H7 (cell line): ENCODE measurements at regions not wholly inside any gene's neighbourhood (a gene's known extent, or its start where the extent isn't known, plus 50 kb on each side); places are given as distances from the start of the nearest gene placed in this dataset.

ENCODE experiments used
- DNase-seq: peaks from one replicate; pipeline ENCODE4 v3.0.0; 2012
- H3K27me3 ChIP-seq: 2 replicates; pipeline ENCODE4 v1.6.0; 2011; ENCODE audit warnings: mild to moderate bottlenecking, low read length; ENCODE audit not compliant: control insufficient read depth, insufficient read depth
- H3K36me3 ChIP-seq: replicated peaks from 2 replicates; pipeline ENCODE4 v1.5.1; 2011; ENCODE audit warnings: low read length; ENCODE audit not compliant: control insufficient read depth, insufficient read depth
- H3K4me3 ChIP-seq: 2 replicates; pipeline ENCODE4 v1.5.1; 2011; ENCODE audit warnings: low read depth, mild to moderate bottlenecking, control low read depth, low read length, moderate library complexity; ENCODE audit not compliant: insufficient read depth

GRCh38 chr13:64054321-64054720 lies 2638.7 kb upstream of the PCDH20 start:
- no peak for DNase-seq
- H3K36me3 ChIP-seq, result no peaks in the 10 kb centered on the region
- no peaks in the 10 kb centered on the region for H3K27me3 ChIP-seq
- H3K4me3 ChIP-seq, result no peak overlapping the region

GRCh38 chr13:64052521-64052920 lies 2636.9 kb upstream of the PCDH20 start:
- Histone ChIP-seq H3K4me3 (no peak overlapping the region), H3K27me3 (no peaks in the 10 kb centered on the region), H3K36me3 (no peaks in the 10 kb centered on the region)
- DNase-seq, result no peak

- no peaks in the 10 kb centered on the region for H3K27me3 ChIP-seq
- H3K36me3 ChIP-seq, result no peaks in the 10 kb centered on the region
- no peak for DNase-seq
- H3K4me3 ChIP-seq, result no peak overlapping the region
These were observed 2635.6 kb upstream of the PCDH20 start for GRCh38 chr13:64051278-64051677.

- no peak overlapping the region for H3K4me3 ChIP-seq
- H3K36me3 ChIP-seq, result no peaks in the 10 kb centered on the region
- no peak for DNase-seq
- H3K27me3 ChIP-seq, result no peaks in the 10 kb centered on the region
These were observed 2625.6 kb upstream of the PCDH20 start for GRCh38 chr13:64041296-64041695.

DNA sequence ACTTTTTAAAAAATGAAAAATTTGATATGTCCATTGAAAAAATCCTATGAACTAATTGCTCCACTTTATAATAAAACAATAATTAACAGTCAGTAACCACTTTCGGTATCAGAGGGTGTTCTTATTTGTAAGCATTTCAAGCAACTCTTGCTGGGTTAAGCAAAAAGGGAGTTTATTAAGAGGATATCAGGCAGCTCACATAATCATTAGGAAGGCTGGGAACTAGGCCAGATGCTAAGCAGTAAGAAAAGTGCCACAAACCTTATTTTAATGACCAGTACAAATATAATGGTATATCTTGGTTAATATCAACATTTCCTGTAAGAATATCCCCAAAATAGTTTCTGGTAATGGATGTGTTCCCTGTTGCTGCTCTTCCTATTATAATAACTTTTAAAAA lies 2618.3 kb upstream of the PCDH20 start:
- no peak overlapping the region for H3K4me3 ChIP-seq
- no peak for DNase-seq
- no peaks in the 10 kb centered on the region for H3K36me3 ChIP-seq
- no peaks in the 10 kb centered on the region for H3K27me3 ChIP-seq

- no peak for DNase-seq
- Histone ChIP-seq H3K36me3 (no peaks in the 10 kb centered on the region), H3K27me3 (no peaks in the 10 kb centered on the region), H3K4me3 (no peak overlapping the region)
These were observed 2613.9 kb upstream of the PCDH20 start for GRCh38 chr13:64029343-64030093.

DNA sequence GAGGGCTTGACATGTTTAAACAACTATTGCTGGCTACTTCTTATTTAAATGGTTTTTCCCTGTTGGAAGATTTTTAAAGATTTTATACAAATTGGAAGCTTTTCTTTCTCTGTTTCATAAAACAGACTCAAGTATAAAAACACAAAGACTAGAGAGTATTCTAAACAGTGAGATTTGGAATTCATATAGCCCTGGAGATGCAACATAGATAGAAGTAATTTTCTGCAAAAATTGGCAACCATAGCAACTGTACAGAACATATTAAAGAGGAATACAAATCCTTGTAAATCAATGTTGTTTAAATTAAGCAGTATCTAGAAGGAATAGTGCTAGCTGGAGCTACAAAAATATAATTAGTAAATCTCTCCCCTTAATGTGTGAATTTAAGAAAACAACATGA lies 2612.9 kb upstream of the PCDH20 start:
- Histone ChIP-seq H3K27me3 (no peaks in the 10 kb centered on the region), H3K4me3 (no peak overlapping the region), H3K36me3 (no peaks in the 10 kb centered on the region)
- DNase-seq, result no peak

GRCh38 chr13:64020126-64020525 lies 2604.5 kb upstream of the PCDH20 start:
- H3K27me3 ChIP-seq, result no peaks in the 10 kb centered on the region
- DNase-seq, result no peak
- H3K36me3 ChIP-seq, result no peaks in the 10 kb centered on the region
- no peak overlapping the region for H3K4me3 ChIP-seq

DNA sequence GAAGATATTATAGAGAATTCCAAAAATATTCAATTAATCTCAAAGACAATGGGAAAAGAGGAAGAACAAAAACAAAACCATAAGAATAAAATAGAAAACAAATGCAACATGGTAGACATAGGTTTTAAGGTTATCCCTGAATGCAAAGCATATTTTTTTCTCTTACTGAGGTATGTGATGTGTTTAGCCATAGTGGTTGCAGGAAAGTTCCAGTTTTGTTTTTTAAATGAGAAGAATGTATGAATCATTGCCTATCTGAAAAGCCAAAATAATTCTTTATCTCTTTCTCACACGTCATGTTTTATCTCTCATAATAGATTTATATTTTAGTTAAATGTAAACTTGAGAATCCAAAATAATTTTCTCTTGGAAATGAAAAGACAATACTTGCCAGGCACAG lies 2591.7 kb upstream of the PCDH20 start:
- no peaks in the 10 kb centered on the region for H3K36me3 ChIP-seq
- H3K4me3 ChIP-seq, result no peak overlapping the region
- no peak for DNase-seq
- H3K27me3 ChIP-seq, result no peaks in the 10 kb centered on the region

- H3K4me3 ChIP-seq, result no peak overlapping the region
- H3K27me3 ChIP-seq, result no peaks in the 10 kb centered on the region
- DNase-seq, result no peak
- no peaks in the 10 kb centered on the region for H3K36me3 ChIP-seq
These were observed 2584.7 kb upstream of the PCDH20 start for GRCh38 chr13:64000321-64000720.

DNA sequence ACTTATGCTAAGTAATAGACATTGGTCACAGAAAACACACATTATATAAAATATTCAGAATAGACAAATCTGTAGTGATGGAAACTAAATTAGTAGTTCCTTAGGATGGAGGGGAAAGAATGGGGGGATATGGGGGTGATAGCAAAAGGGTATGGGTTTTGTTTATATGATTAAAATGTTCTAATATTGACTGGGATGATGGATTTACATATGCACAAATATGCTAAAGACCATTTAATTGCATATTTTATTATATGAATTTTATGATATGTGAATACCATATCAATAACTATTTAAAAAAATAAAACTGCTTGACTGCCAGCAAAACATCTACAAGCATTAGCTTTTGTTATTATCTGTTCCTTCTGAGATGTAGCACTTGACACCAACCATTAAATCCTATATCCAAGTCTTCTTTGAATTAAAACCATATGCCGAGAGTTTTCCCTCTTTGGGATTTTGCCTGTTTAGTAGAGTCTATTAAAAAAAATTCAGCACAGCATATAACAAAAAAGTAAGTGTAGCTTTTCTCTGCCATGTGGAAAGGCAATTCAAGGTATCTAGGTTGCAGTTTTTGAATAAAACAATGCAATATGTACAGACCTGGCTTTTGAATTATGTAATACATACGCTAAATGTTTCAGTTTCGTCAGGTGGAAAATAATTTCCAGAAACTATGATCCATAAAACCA lies 2584.1 kb upstream of the PCDH20 start:
- no peak overlapping the region for H3K4me3 ChIP-seq
- H3K27me3 ChIP-seq, result no peaks in the 10 kb centered on the region
- no peak for DNase-seq
- no peaks in the 10 kb centered on the region for H3K36me3 ChIP-seq

DNA sequence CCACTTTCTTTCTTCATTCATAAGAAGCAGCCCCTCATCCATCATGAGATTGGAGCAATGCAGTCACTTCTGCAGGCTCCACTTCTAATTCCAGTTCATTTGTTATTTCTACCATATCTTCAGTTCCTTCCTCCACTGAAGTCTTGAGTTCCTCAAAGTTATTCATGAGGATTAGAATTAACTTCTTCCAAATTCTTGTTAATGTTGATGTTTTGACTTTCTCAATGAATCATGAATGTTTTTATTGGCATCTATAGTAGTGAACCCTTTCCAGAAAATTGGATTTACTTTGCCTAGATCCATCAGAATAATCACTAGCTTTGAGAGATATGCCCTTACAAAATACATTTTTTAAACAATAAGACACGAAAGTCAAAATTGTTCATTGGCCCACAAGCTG lies 2567.7 kb upstream of the PCDH20 start:
- Histone ChIP-seq H3K27me3 (no peaks in the 10 kb centered on the region), H3K36me3 (no peaks in the 10 kb centered on the region), H3K4me3 (no peak overlapping the region)
- no peak for DNase-seq

GRCh38 chr13:63979951-63980350 lies 2564.3 kb upstream of the PCDH20 start:
- DNase-seq, result no peak
- no peaks in the 10 kb centered on the region for H3K27me3 ChIP-seq

DNA sequence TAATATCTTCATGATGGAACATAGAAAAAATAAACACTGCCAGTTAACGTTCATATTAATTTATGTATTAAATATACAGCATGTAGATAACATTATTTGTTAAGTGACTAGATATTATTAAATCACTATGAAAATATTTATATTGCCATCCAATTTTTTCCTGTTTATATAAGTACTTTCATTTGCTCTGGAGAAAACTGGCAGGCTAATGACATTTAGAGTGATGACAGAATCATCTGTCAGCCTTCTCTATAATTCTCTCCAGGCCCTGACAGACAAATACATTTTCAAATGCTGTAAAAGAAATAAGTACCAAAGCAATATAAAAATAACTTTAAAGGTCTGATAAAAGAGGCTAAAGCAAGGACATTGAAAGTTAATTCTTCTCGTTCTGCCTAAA lies 2556.7 kb upstream of the PCDH20 start:
- Histone ChIP-seq H3K4me3 (no peak overlapping the region), H3K27me3 (no peaks in the 10 kb centered on the region), H3K36me3 (no peaks in the 10 kb centered on the region)
- no peak for DNase-seq

More at GRCh38 chr13:63979951-63980350, 2564.3 kb upstream of the PCDH20 start:
- Histone ChIP-seq H3K4me3 (no peak overlapping the region), H3K36me3 (no peaks in the 10 kb centered on the region)

DNA sequence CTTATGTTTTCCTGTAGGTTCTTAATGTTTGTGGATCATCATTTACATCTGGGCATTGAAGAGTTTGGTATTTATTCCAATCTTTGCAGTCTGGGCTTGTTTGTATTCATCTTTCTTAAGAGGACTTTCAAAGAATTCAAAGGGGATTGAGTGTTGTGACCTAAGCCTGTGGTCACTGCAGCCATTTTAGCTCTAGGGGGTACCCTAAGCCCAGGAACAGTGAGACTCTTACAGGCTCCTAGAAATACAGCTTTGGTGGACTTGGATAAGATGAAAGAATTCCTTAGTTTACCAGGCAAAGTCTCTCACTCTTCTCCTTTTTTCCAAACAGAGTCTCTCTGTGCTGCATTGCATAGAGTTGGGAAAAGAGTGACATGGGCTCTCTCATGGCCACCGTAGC lies 2539.0 kb upstream of the PCDH20 start:
- H3K36me3 ChIP-seq, result no peaks in the 10 kb centered on the region
- no peak overlapping the region for H3K4me3 ChIP-seq
- no peaks in the 10 kb centered on the region for H3K27me3 ChIP-seq
- peak; percentile 0 for DNase-seq
